Stimulated activated CD4-positive, alpha-beta T cell treated with anti-CD3 and anti-CD28 coated beads, Interleukin-12 subunit alpha, Interleukin-12 subunit beta, amount 100 ng/mL, for 24 hours (primary cell): ENCODE measurements at regions not wholly inside any gene's neighbourhood (a gene's known extent, or its start where the extent isn't known, plus 50 kb on each side); places are given as distances from the start of the nearest gene placed in this dataset.

ENCODE experiments used
- DNase-seq, 2 experiments: peaks; one replicate each; pipeline ENCODE4 v3.0.0-alpha.2; 2020; ENCODE audit warnings: low read depth in 2 of 2

DNA sequence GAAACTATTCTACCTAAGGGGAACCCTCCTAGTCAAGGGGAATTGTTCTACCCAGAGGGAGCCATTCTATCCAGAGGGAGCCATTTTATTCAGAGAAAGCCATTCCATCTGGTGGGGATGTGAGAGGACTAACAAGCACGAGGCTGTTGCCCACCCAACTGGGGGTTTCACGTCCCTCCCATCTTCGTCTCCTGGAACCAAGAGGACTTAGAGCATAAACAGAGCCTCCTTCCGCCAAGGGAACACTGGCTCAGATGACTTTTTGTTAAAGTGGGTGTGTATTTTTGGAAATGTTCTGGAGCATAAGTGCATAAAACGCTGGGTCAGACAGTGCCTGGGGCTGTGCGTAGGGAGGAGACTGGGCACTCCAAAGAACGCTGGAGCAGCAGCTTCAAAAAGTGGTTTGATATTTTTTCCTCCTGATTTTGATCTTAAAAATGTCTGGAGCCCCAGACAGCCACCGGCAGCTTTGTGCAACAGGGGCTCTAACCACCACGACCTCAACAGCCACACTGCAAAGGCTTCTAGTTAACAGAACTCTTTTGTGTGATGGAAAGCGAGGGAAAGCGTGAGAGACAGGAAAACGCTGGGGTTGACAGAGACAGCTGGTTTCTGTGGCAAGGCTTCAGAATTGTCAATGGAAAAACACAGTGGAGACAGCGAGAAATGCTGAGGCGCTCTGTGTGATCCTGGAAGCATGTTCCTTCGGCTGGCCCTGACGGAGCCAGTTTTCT lies 363.6 kb upstream of the CAMK1G start:
- DNase-seq, result no peak

DNA sequence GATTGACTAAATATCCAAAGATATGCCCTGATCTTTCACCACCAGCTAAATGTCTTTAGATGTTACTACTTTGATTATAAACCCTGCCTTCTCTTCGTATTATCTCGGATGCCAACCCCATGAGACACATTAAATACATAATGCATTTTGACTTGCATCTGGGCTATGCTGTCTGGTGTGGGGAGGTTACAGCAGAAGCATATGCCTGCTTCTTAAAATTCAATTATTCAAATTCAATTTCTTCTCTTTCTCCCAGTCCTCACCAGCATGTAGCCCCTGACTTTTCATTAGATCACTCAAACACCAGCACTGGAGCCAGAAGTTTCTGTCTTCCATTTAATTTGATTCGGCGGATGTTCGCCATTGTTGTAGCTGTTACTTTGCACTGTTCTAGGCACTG lies 360.7 kb upstream of the CAMK1G start:
- DNase-seq, result no peak

GRCh38 chr1:209223791-209224190 lies 359.7 kb upstream of the CAMK1G start:
- DNase-seq, result no peak

- DNase-seq, result no peak
These were observed 358.6 kb upstream of the CAMK1G start for GRCh38 chr1:209224886-209225285.

GRCh38 chr1:209227171-209227570 lies 356.3 kb upstream of the CAMK1G start:
- DNase-seq, result no peak

GRCh38 chr1:209227941-209228340 lies 355.6 kb upstream of the CAMK1G start:
- no peak for DNase-seq

DNA sequence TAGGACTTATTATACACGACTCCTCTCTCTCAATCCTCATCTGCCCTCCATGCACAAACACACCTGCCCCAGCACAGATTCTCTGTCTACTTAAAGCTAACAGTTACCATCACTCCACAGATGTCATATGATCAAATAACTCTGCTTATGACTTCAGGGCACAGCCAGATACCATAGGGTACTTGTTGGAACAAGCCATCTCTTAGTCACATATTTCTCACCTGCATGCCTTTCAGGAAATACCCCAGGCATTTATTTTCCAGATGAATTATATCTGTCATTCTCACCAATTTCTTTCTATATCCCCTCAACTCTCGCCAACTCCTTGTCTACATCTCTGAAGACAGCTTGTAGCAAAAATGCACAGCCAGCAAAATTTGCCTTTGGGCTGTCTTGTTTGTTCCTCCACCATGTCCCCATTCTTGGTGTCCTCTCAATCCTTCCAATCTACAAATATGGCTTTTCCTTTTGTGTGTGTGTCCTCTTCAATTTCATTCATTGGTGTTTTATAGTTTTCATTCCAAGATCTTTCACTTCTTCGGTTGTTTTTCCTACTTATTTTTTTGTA lies 353.9 kb upstream of the CAMK1G start:
- DNase-seq, result no peak

DNA sequence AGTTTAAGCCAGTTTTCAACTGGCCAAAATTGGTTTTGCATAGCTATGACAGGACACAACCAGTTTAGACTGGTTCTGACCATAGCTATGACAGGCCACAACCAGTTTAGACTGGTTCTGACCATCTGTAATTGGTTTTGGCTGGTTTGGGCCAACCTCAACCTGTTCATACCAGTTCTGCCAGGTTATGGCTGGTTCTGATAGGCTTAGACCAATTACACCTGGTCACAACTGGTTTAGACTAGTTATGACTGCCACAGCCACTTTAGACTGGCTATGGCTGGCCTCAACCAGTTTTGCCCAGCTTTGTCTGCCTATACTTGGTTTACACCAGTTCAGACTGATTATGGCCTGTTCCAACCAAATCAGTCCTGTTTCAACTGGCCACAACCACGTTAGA lies 353.2 kb upstream of the CAMK1G start:
- DNase-seq, result no peak

GRCh38 chr1:209231476-209232156 lies 351.9 kb upstream of the CAMK1G start:
- DNase-seq, result no peak

GRCh38 chr1:209232197-209232596 lies 351.3 kb upstream of the CAMK1G start:
- DNase-seq, result no peak

- no peak for DNase-seq
These were observed 350.8 kb upstream of the CAMK1G start for GRCh38 chr1:209232759-209233158.

DNA sequence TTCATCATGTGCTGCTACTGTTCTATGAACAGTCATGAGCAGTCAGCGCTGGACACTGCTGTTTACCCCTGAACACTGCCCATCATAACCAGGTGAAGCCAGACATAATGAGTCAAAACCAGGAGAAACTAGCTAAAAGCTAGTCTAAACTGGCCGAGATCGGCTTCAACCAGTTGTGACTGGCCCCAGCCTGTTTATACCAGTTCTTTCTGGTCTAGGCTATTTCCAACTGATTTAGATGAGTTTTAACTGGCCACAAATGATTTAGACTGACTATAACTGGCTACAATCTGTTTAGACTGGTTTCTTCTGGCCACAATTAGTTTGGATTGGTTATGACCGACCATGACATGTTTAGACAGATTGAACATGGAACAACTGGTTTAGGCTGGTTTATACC lies 348.3 kb upstream of the CAMK1G start:
- DNase-seq, result no peak

DNA sequence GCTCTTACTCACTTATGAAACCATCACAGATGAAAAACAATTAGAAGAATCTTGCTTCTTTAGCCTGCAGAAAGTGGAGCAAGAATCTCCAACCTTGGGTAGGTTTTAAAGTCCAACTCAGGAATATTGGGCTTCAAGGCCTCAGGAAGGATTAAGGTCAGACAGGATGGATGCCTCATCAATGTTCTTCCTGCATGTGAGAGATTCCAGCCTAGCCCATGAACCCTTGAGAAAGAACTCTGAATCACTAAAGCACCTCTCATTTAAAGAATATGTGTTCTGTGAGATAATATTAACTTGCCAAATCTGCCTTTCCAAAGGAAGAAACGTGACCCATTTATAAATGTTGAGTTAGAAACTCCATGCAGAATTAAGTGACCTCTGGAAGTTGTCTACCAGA lies 345.2 kb upstream of the CAMK1G start:
- no peak for DNase-seq

GRCh38 chr1:209240351-209240750 lies 343.2 kb upstream of the CAMK1G start:
- no peak for DNase-seq

GRCh38 chr1:209241487-209241886 lies 342.0 kb upstream of the CAMK1G start:
- DNase-seq, result no peak

DNA sequence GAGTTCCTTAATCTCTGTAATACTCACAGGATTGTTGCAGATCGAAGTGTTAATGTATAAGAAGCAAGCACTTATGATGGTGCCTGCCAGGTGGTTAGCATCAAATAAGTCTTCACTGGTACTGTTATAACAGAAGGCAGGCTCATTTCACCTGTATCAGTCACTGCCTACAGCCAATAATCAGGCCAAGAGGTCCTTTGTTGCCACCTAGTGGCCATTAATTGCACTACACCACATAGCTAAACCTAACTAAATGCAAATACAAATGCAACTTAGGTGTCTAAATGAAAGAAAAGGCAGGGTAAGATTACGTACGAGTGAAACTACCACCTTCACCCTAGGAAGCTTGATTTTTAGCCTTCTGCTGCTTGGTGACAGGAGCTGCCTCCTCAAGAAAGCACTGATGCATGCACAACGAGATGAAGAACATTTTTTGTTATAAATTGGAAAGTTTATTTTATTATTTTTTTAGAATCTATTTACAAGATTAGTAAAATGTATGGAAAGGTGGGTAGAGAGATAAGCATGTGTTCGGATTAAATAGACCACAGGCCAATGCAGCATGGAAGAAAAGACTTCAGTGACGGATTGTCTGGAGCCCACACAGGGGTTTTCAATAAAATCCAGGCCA lies 334.8 kb upstream of the CAMK1G start:
- DNase-seq, result peak in 1 of 2 experiments; percentile 46

GRCh38 chr1:209249280-209249670 lies 334.2 kb upstream of the CAMK1G start:
- no peak for DNase-seq

GRCh38 chr1:209249785-209250440 lies 333.6 kb upstream of the CAMK1G start:
- DNase-seq, result no peak

DNA sequence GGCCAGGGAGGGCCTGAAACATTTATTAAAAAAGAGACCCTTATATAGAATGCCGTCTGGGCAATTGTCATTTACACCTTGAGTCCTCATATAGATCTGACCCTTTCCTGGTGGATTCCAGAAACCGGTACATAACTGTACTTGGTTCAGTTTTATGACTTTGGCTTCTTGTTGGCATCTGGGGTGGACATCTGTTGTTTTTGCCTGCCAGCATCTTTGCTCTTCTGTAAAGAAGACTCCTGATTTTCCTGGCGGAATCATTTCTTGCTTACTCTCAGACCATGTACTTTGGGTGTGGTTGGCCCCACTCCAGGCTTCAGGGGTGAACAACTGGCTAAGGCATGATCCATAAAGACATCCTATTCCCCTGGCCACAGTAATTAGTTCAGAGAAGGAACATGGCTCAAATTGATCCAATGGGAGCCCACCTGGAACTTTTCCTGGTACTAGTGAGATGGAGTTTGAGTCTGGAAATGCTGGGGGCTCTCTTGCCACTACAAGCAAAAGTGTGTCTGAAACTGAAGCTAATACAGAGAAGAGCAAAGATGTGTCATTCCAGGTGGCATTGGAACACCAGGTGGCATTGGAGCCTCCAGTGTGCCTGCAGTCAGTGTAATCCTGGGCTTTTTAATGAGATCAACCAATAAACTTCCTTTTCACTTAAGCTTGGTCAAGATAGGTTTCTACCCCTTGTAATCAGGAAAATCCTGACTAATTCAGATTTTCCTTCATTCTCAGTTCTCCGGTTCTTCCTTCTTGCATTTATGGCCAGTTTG lies 332.5 kb upstream of the CAMK1G start:
- DNase-seq, result no peak

GRCh38 chr1:209256766-209257350 lies 326.7 kb upstream of the CAMK1G start:
- DNase-seq, result no peak

DNA sequence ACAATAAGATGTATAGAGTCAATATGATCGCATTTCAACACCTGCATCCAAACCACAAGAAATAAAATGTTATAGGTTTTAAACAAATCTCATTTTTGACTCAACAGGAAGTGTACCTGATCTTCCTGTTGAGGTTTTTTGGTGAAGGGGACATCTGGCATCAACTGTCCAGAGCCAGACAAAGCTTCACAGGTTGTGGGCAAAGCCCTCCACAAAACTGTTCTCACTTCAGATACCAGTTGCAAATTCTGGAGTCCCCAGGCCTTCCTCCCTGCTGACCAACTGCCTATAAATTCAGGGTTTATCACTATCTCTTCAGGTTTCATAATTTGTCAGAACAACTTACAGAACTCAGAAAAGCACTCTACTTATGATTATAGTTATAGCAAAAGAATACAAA lies 326.1 kb upstream of the CAMK1G start:
- no peak for DNase-seq
